ENCODE measurements at regions not wholly inside any gene's neighbourhood (a gene's known extent, or its start where the extent isn't known, plus 50 kb on each side); places are given as distances from the start of the nearest gene placed in this dataset.

GRCh38 chr18:56034949-56035348, 447.0 kb upstream of the TCF4 start:
- Mint-ChIP-seq H3K36me3 (ENCODE audit: low read depth) (no peaks in the 10 kb centered on the region), H3K27ac (no peak overlapping the region), H3K27me3 (ENCODE audit: low read depth) (no peaks in the 10 kb centered on the region), H3K4me1 (ENCODE audit: low read depth) (no peaks in the 10 kb centered on the region), H3K4me3 (no peak overlapping the region), H3K9me3 (ENCODE audit: insufficient read depth) (peaks cover 7% of the 10 kb centered on the region)
- ATAC-seq (no peak), DNase-seq (no peak)
- CTCF ChIA-PET, result no interaction called here
- POLR2A ChIA-PET, result no interaction called here

DNA sequence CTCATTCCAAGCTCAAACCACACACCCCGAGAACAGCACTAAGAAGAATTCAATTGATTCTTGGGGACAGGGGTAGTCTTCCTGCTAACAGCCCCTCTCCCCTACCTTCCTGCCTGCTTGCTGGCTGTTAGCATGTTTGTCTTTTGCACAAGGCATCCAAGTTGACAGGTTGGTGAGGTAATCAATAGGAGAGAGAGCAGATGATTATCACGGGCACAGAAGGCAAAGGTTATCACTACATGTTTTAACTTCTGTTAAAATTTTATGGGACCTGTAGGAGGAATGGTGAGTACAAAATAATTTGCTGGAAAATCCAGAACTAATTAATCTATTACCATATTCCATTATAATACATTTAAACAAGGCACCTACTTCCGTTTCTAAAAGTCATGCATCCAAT, 442.1 kb upstream of the TCF4 start:
- no peak for ATAC-seq
- no peaks in the 10 kb centered on the region for H3K27me3 Mint-ChIP-seq (ENCODE audit: low read depth)

DNA sequence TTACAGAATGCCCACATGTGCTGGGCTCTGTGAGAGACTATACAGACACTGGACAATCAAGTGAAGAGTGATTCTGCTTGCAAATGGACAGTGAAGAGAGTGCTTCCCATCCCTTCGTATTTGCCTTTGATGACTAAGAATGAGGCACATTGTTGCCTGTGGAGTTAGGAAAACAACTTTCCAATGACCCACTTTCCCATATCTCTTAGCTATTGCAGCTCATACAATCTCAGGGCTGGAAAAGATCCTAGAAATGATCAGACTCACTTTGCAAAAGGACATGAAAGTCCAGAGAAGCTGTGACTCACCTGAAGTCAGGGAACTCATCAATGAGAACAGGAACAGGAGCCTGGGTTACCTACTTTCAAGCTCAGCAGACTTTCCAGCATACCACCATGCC, 440.5 kb upstream of the TCF4 start:
- Mint-ChIP-seq H3K27me3 (ENCODE audit: low read depth) (no peaks in the 10 kb centered on the region), H3K27ac (no peak overlapping the region), H3K4me1 (ENCODE audit: low read depth) (no peaks in the 10 kb centered on the region), H3K9me3 (ENCODE audit: insufficient read depth) (peaks cover 2% of the 10 kb centered on the region), H3K4me3 (no peak overlapping the region), H3K36me3 (ENCODE audit: low read depth) (no peaks in the 10 kb centered on the region)
- ATAC-seq (no peak), DNase-seq (no peak)
- CTCF ChIA-PET, result no interaction called here
- POLR2A ChIA-PET, result no interaction called here

More for the DNA sequence above, 442.1 kb upstream of the TCF4 start:
- Mint-ChIP-seq H3K4me1 (ENCODE audit: low read depth) (no peaks in the 10 kb centered on the region), H3K9me3 (ENCODE audit: insufficient read depth) (peaks cover 2% of the 10 kb centered on the region), H3K27ac (no peak overlapping the region), H3K4me3 (no peak overlapping the region), H3K36me3 (ENCODE audit: low read depth) (no peaks in the 10 kb centered on the region)
- DNase-seq, result no peak
- POLR2A ChIA-PET, result no interaction called here
- CTCF ChIA-PET, result no interaction called here

- H3K9me3 Mint-ChIP-seq (ENCODE audit: insufficient read depth), result peaks cover 2% of the 10 kb centered on the region
- no peaks in the 10 kb centered on the region for H3K4me1 Mint-ChIP-seq (ENCODE audit: low read depth)
- H3K27ac Mint-ChIP-seq, result no peak overlapping the region
- DNase-seq, result no peak
- no peak for ATAC-seq
- no peaks in the 10 kb centered on the region for H3K36me3 Mint-ChIP-seq (ENCODE audit: low read depth)
- no peaks in the 10 kb centered on the region for H3K27me3 Mint-ChIP-seq (ENCODE audit: low read depth)
- POLR2A ChIA-PET, result no interaction called here
- CTCF ChIA-PET, result no interaction called here
- no peak overlapping the region for H3K4me3 Mint-ChIP-seq
Observed at GRCh38 chr18:56026509-56026908, 438.5 kb upstream of the TCF4 start.

GRCh38 chr18:56021809-56022195, 433.8 kb upstream of the TCF4 start:
- H3K36me3 Mint-ChIP-seq (ENCODE audit: low read depth), result no peaks in the 10 kb centered on the region
- no peak overlapping the region for H3K27ac Mint-ChIP-seq
- H3K27me3 Mint-ChIP-seq (ENCODE audit: low read depth), result no peaks in the 10 kb centered on the region
- ATAC-seq (no peak), DNase-seq (no peak)
- no peak overlapping the region for H3K4me3 Mint-ChIP-seq
- ChIA-PET POLR2A (no interaction called here), CTCF (no interaction called here)
- no peaks in the 10 kb centered on the region for H3K4me1 Mint-ChIP-seq (ENCODE audit: low read depth)
- H3K9me3 Mint-ChIP-seq (ENCODE audit: insufficient read depth), result peaks cover 2% of the 10 kb centered on the region

DNA sequence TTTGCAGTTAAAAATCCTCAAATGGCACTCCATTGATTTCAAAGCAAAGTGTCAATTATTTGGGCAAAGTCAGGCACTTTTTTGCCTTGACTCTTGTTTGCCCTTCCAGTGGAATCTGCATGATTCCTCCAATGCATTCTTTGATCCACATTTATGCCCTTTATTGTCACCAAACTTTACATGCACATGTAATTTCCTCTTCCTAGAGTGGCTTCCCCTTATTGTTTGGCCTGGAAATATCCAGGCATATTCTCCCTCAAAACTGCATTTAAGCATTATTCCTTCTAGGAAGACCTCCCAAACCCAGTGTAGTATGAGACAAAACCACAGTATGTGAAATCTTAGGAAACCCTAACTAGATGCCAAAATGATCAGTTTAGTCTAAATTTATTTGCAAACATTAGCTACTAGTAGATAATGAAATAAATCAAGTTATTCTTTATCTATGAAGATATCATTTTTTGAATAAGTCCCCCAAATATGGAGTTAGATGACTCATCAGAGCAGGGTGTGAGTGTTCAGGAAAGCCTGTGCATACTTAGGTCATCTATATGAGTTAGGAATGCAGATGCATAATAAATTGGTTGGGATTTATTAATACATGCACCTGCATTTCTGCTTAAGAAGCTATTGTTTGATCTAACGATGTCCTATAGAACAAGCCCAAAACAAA, 433.3 kb upstream of the TCF4 start:
- no peaks in the 10 kb centered on the region for H3K36me3 Mint-ChIP-seq (ENCODE audit: low read depth)
- H3K27me3 Mint-ChIP-seq (ENCODE audit: low read depth), result no peaks in the 10 kb centered on the region
- H3K27ac Mint-ChIP-seq, result no peak overlapping the region
- ATAC-seq (no peak), DNase-seq (no peak)
- ChIA-PET CTCF (no interaction called here), POLR2A (no interaction called here)
- H3K9me3 Mint-ChIP-seq (ENCODE audit: insufficient read depth), result peaks cover 2% of the 10 kb centered on the region
- no peaks in the 10 kb centered on the region for H3K4me1 Mint-ChIP-seq (ENCODE audit: low read depth)
- H3K4me3 Mint-ChIP-seq, result no peak overlapping the region

DNA sequence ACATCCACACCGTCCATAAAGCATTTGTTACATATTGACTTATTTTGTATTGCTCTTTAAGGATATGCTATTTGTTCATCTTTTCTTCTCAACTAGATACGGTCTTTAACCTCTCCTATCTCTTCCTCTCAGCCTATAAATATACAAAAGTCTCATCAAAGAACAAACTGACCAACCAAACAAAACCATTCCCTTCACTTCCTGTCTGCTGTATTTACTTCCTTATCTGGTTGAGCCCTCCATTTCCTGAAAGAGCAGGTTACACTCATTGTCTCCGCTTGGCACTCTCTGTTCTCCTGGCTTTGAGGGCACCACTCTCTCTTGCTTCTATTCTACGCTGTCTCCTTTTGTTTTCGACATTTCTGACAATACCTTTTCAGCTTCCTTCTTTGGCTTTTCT, 431.9 kb upstream of the TCF4 start:
- no peak for DNase-seq
- no peak overlapping the region for H3K27ac Mint-ChIP-seq
- H3K36me3 Mint-ChIP-seq (ENCODE audit: low read depth), result no peaks in the 10 kb centered on the region
- H3K9me3 Mint-ChIP-seq (ENCODE audit: insufficient read depth), result no peaks in the 10 kb centered on the region
- ATAC-seq, result no peak
- CTCF ChIA-PET, result no interaction called here
- no peaks in the 10 kb centered on the region for H3K4me1 Mint-ChIP-seq (ENCODE audit: low read depth)
- POLR2A ChIA-PET, result no interaction called here
- H3K4me3 Mint-ChIP-seq, result no peak overlapping the region
- H3K27me3 Mint-ChIP-seq (ENCODE audit: low read depth), result no peaks in the 10 kb centered on the region

- no peaks in the 10 kb centered on the region for H3K27me3 Mint-ChIP-seq (ENCODE audit: low read depth)
- ChIA-PET POLR2A (no interaction called here), CTCF (no interaction called here)
- no peaks in the 10 kb centered on the region for H3K36me3 Mint-ChIP-seq (ENCODE audit: low read depth)
- no peak for ATAC-seq
- H3K9me3 Mint-ChIP-seq (ENCODE audit: insufficient read depth), result no peaks in the 10 kb centered on the region
- no peak for DNase-seq
- H3K27ac Mint-ChIP-seq, result no peak overlapping the region
- H3K4me1 Mint-ChIP-seq (ENCODE audit: low read depth), result no peaks in the 10 kb centered on the region
- H3K4me3 Mint-ChIP-seq, result no peak overlapping the region
Observed at GRCh38 chr18:56019156-56019555, 431.2 kb upstream of the TCF4 start.

DNA sequence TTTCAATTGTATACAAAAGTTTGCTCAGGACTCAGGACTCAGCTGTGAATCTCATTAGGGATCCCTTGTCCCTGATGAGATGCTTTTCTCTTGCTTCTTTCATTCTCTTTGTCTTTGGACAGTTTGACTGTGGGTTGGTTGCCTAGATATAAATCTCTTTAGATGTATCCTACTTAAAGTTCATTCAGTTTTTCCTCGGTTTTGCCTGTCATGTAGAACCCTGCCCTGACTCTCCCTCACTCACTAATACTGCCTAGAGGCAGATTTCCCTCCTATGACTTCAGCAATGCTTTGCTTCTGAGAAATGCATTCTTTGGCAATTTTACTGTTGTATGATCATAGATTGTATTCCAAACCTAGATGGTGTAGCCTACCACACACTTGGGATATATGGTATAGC, 421.4 kb upstream of the TCF4 start:
- no peaks in the 10 kb centered on the region for H3K27me3 Mint-ChIP-seq (ENCODE audit: low read depth)
- H3K4me3 Mint-ChIP-seq, result no peak overlapping the region
- ChIA-PET POLR2A (no interaction called here), CTCF (no interaction called here)
- H3K27ac Mint-ChIP-seq, result no peak overlapping the region
- no peak for ATAC-seq
- H3K4me1 Mint-ChIP-seq (ENCODE audit: low read depth), result no peaks in the 10 kb centered on the region
- no peak for DNase-seq
- H3K36me3 Mint-ChIP-seq (ENCODE audit: low read depth), result no peaks in the 10 kb centered on the region
- H3K9me3 Mint-ChIP-seq (ENCODE audit: insufficient read depth), result peaks cover 5% of the 10 kb centered on the region

GRCh38 chr18:56003720-56004088, 415.7 kb upstream of the TCF4 start:
- Mint-ChIP-seq H3K27ac (no peak overlapping the region), H3K4me3 (no peak overlapping the region), H3K27me3 (ENCODE audit: low read depth) (no peaks in the 10 kb centered on the region), H3K4me1 (ENCODE audit: low read depth) (no peaks in the 10 kb centered on the region), H3K36me3 (ENCODE audit: low read depth) (no peaks in the 10 kb centered on the region), H3K9me3 (ENCODE audit: insufficient read depth) (no peaks in the 10 kb centered on the region)
- DNase-seq (no peak), ATAC-seq (no peak)
- ChIA-PET POLR2A (no interaction called here), CTCF (no interaction called here)

GRCh38 chr18:56003009-56003719, 415.2 kb upstream of the TCF4 start:
- Mint-ChIP-seq H3K27ac (no peak overlapping the region), H3K36me3 (ENCODE audit: low read depth) (no peaks in the 10 kb centered on the region), H3K27me3 (ENCODE audit: low read depth) (no peaks in the 10 kb centered on the region), H3K9me3 (ENCODE audit: insufficient read depth) (no peaks in the 10 kb centered on the region), H3K4me1 (ENCODE audit: low read depth) (no peaks in the 10 kb centered on the region), H3K4me3 (no peak overlapping the region)
- DNase-seq (no peak), ATAC-seq (no peak)
- ChIA-PET CTCF (no interaction called here), POLR2A (no interaction called here)

GRCh38 chr18:56001576-56001975, 413.6 kb upstream of the TCF4 start:
- ChIA-PET POLR2A (no interaction called here), CTCF (no interaction called here)
- H3K36me3 Mint-ChIP-seq (ENCODE audit: low read depth), result no peaks in the 10 kb centered on the region
- H3K27ac Mint-ChIP-seq, result no peak overlapping the region
- H3K4me1 Mint-ChIP-seq (ENCODE audit: low read depth), result no peaks in the 10 kb centered on the region
- no peaks in the 10 kb centered on the region for H3K27me3 Mint-ChIP-seq (ENCODE audit: low read depth)
- ATAC-seq (no peak), DNase-seq (no peak)
- no peaks in the 10 kb centered on the region for H3K9me3 Mint-ChIP-seq (ENCODE audit: insufficient read depth)
- H3K4me3 Mint-ChIP-seq, result no peak overlapping the region

- Mint-ChIP-seq H3K9me3 (ENCODE audit: insufficient read depth) (no peaks in the 10 kb centered on the region), H3K4me3 (no peak overlapping the region), H3K4me1 (ENCODE audit: low read depth) (no peaks in the 10 kb centered on the region), H3K36me3 (ENCODE audit: low read depth) (no peaks in the 10 kb centered on the region), H3K27ac (no peak overlapping the region), H3K27me3 (ENCODE audit: low read depth) (no peaks in the 10 kb centered on the region)
- no peak for DNase-seq
- ATAC-seq, result no peak
- CTCF ChIA-PET, result no interaction called here
- POLR2A ChIA-PET, result no interaction called here
Observed at GRCh38 chr18:56000041-56000440, 412.0 kb upstream of the TCF4 start.

Data from activated CD8-positive, alpha-beta T cell treated with anti-CD3 and anti-CD28 coated beads, Interleukin-2, amount 10 ng/mL, durations not matched to agents 7 days and 5 days (primary cell).